Caco-2 (cell line): ENCODE measurements at regions not wholly inside any gene's neighbourhood (a gene's known extent, or its start where the extent isn't known, plus 50 kb on each side); places are given as distances from the start of the nearest gene placed in this dataset.

Source experiments
- BruUV-seq: library from RNA; stranded (reverse); fragments of 400-500 nt; replicated peaks from 2 replicates; lab custom pipeline; 2021; lab: Mats Ljungman, UMichigan
- CTCF ChIA-PET: fragments of 300-600 bp; sonication (Branson Sonifier 250); formaldehyde crosslinking; loops from one replicate; lab custom pipeline; 2022; ENCODE audit warnings: antibody characterized with exemption; lab: Charles Lee
- POLR2A ChIA-PET: fragments of 300-600 bp; sonication (Branson Sonifier 250); formaldehyde crosslinking; loops from one replicate; lab custom pipeline; 2022; ENCODE audit warnings: antibody characterized with exemption; lab: Charles Lee
- DNase-seq, 2 experiments: peaks; one replicate each; pipeline versions ENCODE4 v3.0.0 to v3.0.0-alpha.2; 2020 to 2022
- H3K27me3 ChIP-seq: replicated peaks from 2 replicates; pipeline ENCODE4 v1.6.0; 2011; ENCODE audit warnings: low read length; ENCODE audit not compliant: control insufficient read depth, insufficient read depth
- H3K36me3 ChIP-seq: 2 replicates; pipeline ENCODE4 v1.5.1; 2011; ENCODE audit warnings: low read length; ENCODE audit not compliant: control insufficient read depth, insufficient read depth
- H3K4me1 ChIP-seq: fragments of 250-450 bp; sonication (Bioruptor Pico); 2 replicates; pipeline ENCODE4 v1.5.1; 2020; ENCODE audit warnings: mild to moderate bottlenecking
- H3K4me3 ChIP-seq: 2 replicates; pipeline ENCODE4 v1.5.1; 2011; ENCODE audit warnings: low read depth, mild to moderate bottlenecking, control low read depth, low read length
- H3K9me3 ChIP-seq: fragments of 250-450 bp; sonication (Bioruptor Pico); 2 replicates; pipeline ENCODE4 v1.5.1; 2020; ENCODE audit warnings: mild to moderate bottlenecking, moderate library complexity
- H3K27ac Mint-ChIP-seq: one replicate; pipeline ENCODE4 v1.8.0; 2022; ENCODE audit warnings: mixed read lengths; ENCODE audit not compliant: unreplicated experiment
- H3K27me3 Mint-ChIP-seq: one replicate; pipeline ENCODE4 v1.8.0; 2022; ENCODE audit warnings: mixed read lengths; ENCODE audit not compliant: insufficient read depth, unreplicated experiment
- H3K36me3 Mint-ChIP-seq: one replicate; pipeline ENCODE4 v1.8.0; 2022; ENCODE audit warnings: mild to moderate bottlenecking, mixed read lengths; ENCODE audit not compliant: insufficient read depth, unreplicated experiment
- H3K4me1 Mint-ChIP-seq: one replicate; pipeline ENCODE4 v1.8.0; 2022; ENCODE audit warnings: low read depth, mixed read lengths; ENCODE audit not compliant: unreplicated experiment
- H3K4me3 Mint-ChIP-seq: one replicate; pipeline ENCODE4 v1.8.0; 2022; ENCODE audit warnings: mild to moderate bottlenecking, moderate library complexity, mixed read lengths; ENCODE audit not compliant: unreplicated experiment
- H3K9me3 Mint-ChIP-seq: one replicate; pipeline ENCODE4 v1.8.0; 2022; ENCODE audit warnings: mixed read lengths; ENCODE audit not compliant: unreplicated experiment
- CTCF ChIP-seq, 2 experiments: fragments of 200-600 bp in 1 of 2; IDR thresholded peaks; 1 replicate in 1 of 2; 2 replicates in 1 of 2; pipeline versions ENCODE4 v1.5.1 to v1.8.0; 2011 to 2022; ENCODE audit warnings: antibody characterized with exemption in 1 of 2, control low read depth in 1 of 2, inconsistent platforms in 1 of 2, low read depth in 1 of 2, low read length in 1 of 2, mild to moderate bottlenecking in 1 of 2, moderate library complexity in 1 of 2; ENCODE audit not compliant: insufficient read depth in 1 of 2, severe bottlenecking in 1 of 2, unreplicated experiment in 1 of 2
- intact Hi-C: fragments of 100-400 bp; cut with micrococcal nuclease; formaldehyde crosslinking; loops from one replicate; pipeline ENCODE4 v1.10.0; 2022; ENCODE audit not compliant: unreplicated experiment

GRCh38 chr4:138392751-138393308 is 150.7 kb upstream of the SLC7A11 start:
- Histone ChIP-seq H3K27me3 (no peaks in the 10 kb centered on the region), H3K4me3 (no peak overlapping the region), H3K36me3 (no peaks in the 10 kb centered on the region), H3K9me3 (no peaks in the 10 kb centered on the region), H3K4me1 (no peaks in the 10 kb centered on the region)
- ChIA-PET CTCF (no interaction called here), POLR2A (no interaction called here)
- Mint-ChIP-seq H3K4me1 (no peaks in the 10 kb centered on the region), H3K27me3 (peaks cover 9% of the 10 kb centered on the region), H3K27ac (no peak overlapping the region), H3K9me3 (no peaks in the 10 kb centered on the region), H3K4me3 (no peak overlapping the region), H3K36me3 (no peaks in the 10 kb centered on the region)
- no peak for TF ChIP-seq CTCF (IDR thresholded peaks at IDR 0.05; ENCODE audit: insufficient read depth in 1 of 2, low read depth in 1 of 2, low read length in 1 of 2, severe bottlenecking in 1 of 2, unreplicated experiment in 1 of 2)
- DNase-seq, result no peak
- intact Hi-C loops, result no loop called here
- BruUV-seq, result no TSS peak

GRCh38 chr4:138389976-138390685 is 148.0 kb upstream of the SLC7A11 start:
- Mint-ChIP-seq H3K36me3 (no peaks in the 10 kb centered on the region), H3K9me3 (no peaks in the 10 kb centered on the region), H3K4me1 (no peaks in the 10 kb centered on the region), H3K27me3 (peaks cover 6% of the 10 kb centered on the region), H3K4me3 (no peak overlapping the region), H3K27ac (no peak overlapping the region)
- intact Hi-C loops, result no loop called here
- Histone ChIP-seq H3K4me3 (no peak overlapping the region), H3K36me3 (no peaks in the 10 kb centered on the region), H3K27me3 (no peaks in the 10 kb centered on the region), H3K4me1 (no peaks in the 10 kb centered on the region), H3K9me3 (no peaks in the 10 kb centered on the region)
- no peak for DNase-seq
- no peak for TF ChIP-seq CTCF (IDR thresholded peaks at IDR 0.05; ENCODE audit: insufficient read depth in 1 of 2, low read depth in 1 of 2, low read length in 1 of 2, severe bottlenecking in 1 of 2, unreplicated experiment in 1 of 2)
- POLR2A ChIA-PET, result no interaction called here
- BruUV-seq, result no TSS peak
- CTCF ChIA-PET, result no interaction called here

- no peaks in the 10 kb centered on the region for H3K4me1 Mint-ChIP-seq
- H3K9me3 Mint-ChIP-seq, result peaks cover 12% of the 10 kb centered on the region
- no peaks in the 10 kb centered on the region for H3K36me3 Mint-ChIP-seq
- H3K27ac Mint-ChIP-seq, result no peak overlapping the region
- TF ChIP-seq CTCF (IDR thresholded peaks at IDR 0.05; ENCODE audit: insufficient read depth in 1 of 2, low read depth in 1 of 2, low read length in 1 of 2, severe bottlenecking in 1 of 2, unreplicated experiment in 1 of 2), result no peak
- Histone ChIP-seq H3K4me1 (no peaks in the 10 kb centered on the region), H3K36me3 (no peaks in the 10 kb centered on the region), H3K27me3 (no peaks in the 10 kb centered on the region), H3K4me3 (no peak overlapping the region), H3K9me3 (no peaks in the 10 kb centered on the region)
- ChIA-PET CTCF (no interaction called here), POLR2A (no interaction called here)
- no TSS peak for BruUV-seq
- DNase-seq, result no peak
- H3K27me3 Mint-ChIP-seq, result no peaks in the 10 kb centered on the region
- intact Hi-C loops, result no loop called here
- no peak overlapping the region for H3K4me3 Mint-ChIP-seq
Measured at GRCh38 chr4:138374947-138375346, 132.8 kb upstream of the SLC7A11 start.
